GM12878 (cell line): ENCODE measurements at regions not wholly inside any gene's neighbourhood (a gene's known extent, or its start where the extent isn't known, plus 50 kb on each side); places are given as distances from the start of the nearest gene placed in this dataset.

ENCODE experiments used
- POLR2A ChIP-seq: IDR thresholded peaks from 2 replicates; pipeline ENCODE4 v1.6.1; 2011; ENCODE audit warnings: low read depth, mild to moderate bottlenecking, low read length
- ZNF274 ChIP-seq: IDR thresholded peaks from one replicate; pipeline ENCODE4 v1.8.0; 2011; ENCODE audit not compliant: insufficient read length, insufficient read depth
- ZZZ3 ChIP-seq: IDR thresholded peaks from 2 replicates; pipeline ENCODE4 v1.6.1; 2011; ENCODE audit warnings: low read depth; ENCODE audit not compliant: control insufficient read depth, insufficient read length
- TF ChIP-seq, protein P1 (sequence below), 3 experiments: IDR thresholded peaks in 2 of 3; conservative IDR thresholded peaks in 1 of 3; 2 replicates each; pipeline ENCODE4 v1.5.1; 2011; ENCODE audit warnings: low read depth in 3 of 3, low read length in 3 of 3, mild to moderate bottlenecking in 3 of 3, control low read depth in 2 of 3, moderate library complexity in 2 of 3, inconsistent platforms in 1 of 3, mixed read lengths in 1 of 3; ENCODE audit not compliant: control insufficient read depth in 2 of 3, insufficient read depth in 1 of 3; ENCODE audit errors: extremely low read depth in 1 of 3

DNA sequence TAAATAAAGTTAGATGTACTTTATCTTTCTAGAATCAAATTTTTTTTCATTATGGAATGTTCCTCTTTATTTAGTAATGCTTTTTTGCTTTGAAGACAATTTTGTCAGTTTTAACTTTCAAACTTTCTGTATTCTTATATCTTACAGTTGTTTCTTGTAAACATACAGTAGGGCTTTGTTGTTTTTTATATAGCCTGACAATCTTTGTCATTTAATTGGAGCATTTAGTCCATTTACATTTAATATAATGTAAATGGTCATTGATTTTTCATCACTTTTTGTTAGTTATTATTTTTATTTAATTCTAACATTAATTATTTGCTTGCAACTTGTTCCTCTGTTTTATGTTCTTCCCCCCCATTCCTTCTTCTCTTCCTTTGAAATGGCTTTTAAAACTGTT is 55.4 kb upstream of the RNU6-1 start:
- no peak for TF ChIP-seq ZNF274
- no peak for TF ChIP-seq POLR2A
- TF ChIP-seq, protein P1, sequence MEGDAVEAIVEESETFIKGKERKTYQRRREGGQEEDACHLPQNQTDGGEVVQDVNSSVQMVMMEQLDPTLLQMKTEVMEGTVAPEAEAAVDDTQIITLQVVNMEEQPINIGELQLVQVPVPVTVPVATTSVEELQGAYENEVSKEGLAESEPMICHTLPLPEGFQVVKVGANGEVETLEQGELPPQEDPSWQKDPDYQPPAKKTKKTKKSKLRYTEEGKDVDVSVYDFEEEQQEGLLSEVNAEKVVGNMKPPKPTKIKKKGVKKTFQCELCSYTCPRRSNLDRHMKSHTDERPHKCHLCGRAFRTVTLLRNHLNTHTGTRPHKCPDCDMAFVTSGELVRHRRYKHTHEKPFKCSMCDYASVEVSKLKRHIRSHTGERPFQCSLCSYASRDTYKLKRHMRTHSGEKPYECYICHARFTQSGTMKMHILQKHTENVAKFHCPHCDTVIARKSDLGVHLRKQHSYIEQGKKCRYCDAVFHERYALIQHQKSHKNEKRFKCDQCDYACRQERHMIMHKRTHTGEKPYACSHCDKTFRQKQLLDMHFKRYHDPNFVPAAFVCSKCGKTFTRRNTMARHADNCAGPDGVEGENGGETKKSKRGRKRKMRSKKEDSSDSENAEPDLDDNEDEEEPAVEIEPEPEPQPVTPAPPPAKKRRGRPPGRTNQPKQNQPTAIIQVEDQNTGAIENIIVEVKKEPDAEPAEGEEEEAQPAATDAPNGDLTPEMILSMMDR (IDR thresholded peaks at IDR 0.05 in 2 of 3, conservative IDR thresholded peaks at IDR 0.05 in 1 of 3; ENCODE audit: control insufficient read depth in 2 of 3, extremely low read depth in 1 of 3, insufficient read depth in 1 of 3, low read depth in 3 of 3, low read length in 3 of 3) = no peak
- no peak for TF ChIP-seq ZZZ3
